DMS79 treated with DMSO at 0.1 percent for 48 hours (cell line): ENCODE measurements at regions not wholly inside any gene's neighbourhood (a gene's known extent, or its start where the extent isn't known, plus 50 kb on each side); places are given as distances from the start of the nearest gene placed in this dataset.
"Not testable (repeated sequence)": the region's sequence is repeated elsewhere in the genome, so short reads cannot be mapped to it uniquely, and the experiment has no call there.

Experiments used
- DNase-seq: peaks from one replicate; lab custom pipeline; 2025; lab: John Stamatoyannopoulos, UW

DNA sequence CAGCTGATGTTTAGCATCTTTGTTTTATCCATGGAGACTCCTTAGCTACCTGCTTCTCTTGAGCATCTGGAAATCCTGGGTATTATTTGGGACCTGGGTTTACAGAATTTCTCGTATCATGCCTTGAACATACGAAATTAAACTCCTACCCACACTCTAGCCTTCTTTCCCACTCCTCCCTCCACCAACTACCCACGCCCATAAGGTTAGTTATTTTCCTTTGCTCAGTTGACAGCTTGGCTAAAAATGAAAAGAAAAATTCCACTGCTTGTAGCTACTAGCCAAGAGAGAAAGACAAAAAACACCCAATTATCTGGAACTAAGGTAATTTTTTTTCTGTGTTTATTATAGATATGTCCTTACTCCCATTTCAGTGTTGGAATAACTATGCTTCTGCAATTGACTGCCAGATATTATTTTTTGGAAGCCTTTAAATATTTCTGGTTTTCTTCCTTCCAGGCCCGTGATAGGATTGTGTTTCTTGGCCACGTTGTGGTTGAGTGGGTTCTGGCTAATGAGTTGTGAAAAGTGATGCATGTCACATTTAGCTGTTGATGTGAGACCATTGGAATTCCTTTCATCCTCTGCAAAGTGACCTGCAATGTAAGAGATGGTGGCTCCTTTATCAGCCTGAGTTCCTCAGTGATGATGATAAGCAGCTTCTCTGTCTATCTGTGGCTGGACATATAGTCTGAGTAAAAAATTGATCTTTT lies 308.1 kb downstream of the LRRC70 start:
- no peak for DNase-seq

DNA sequence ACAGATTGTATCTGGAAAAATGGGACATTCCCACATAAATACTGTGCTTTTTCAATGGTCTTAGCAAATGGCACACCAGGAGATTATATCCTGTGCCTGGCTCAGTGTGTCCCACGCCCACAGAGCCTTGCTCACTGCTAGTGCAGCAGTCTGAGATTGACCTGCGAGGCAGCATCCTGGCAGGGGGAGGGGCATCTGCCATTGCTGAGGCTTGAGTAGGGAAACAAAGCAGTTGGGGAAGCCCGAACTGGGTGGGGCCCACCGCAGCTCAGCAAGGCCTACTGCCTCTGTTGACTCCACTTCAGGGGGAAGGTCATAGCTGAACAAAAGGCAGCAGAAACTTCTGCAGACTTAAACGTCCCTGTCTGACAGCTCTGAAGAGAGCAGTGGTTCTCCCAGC lies 258.7 kb downstream of the LRRC70 start:
- not testable (repeated sequence) for DNase-seq

DNA sequence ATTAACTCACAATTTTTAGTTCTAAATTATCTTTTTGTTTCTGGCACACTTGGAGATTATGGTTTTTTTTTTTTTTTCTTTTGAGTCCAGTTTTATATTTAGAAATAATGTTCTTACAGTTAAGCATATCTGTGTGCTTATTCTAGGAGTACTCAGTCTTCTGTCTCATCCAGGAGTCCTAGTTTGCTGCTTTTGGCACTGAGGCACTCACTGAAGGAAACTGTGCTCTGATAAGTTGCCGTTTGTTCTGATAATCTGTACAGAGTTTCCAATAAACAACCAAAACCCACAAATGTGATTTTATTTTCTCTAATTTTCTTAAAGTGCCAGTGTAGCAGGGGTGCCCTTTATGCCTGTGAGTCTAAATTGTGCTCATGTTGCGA lies 251.0 kb downstream of the LRRC70 start:
- no peak for DNase-seq

DNA sequence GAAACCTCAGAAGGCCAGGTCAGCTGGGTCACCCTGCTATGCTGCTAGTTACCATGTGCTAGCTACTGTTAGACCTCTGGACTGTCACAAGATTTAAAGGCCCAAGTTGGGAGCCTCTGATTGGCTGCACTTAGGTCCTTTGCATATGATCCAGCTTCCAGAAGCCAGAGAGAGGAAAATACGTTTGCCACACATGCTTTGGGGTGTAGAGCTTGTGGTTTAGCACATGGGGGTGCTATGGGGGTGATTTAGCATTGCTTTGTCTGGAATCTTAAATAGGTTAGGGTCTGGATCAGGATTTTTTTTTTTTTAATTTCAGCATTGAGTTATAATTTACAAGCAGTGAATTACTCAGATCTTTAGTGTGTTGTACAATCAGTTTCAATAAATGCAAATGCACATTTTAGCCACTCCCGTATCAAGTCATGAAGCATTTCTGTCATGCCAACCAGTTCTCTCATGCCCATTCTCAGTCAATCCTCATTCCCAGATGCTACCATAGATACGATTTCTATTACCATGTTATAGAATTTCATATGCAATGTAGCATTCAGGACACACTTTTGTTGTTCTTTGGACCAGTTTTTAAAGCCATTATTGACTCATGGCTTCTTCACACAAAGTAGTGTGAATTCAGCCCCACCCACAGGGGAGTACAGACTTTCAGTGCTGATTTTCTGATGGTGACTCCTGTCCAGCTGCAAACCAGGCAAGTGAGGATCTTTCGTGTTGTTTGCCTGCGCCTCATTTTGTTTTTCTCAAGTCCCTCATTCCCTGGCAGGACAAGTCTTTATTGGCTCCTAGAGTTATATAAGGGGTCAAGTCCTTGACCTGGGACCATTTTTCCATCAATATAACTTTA lies 250.4 kb downstream of the LRRC70 start:
- DNase-seq = no peak

DNA sequence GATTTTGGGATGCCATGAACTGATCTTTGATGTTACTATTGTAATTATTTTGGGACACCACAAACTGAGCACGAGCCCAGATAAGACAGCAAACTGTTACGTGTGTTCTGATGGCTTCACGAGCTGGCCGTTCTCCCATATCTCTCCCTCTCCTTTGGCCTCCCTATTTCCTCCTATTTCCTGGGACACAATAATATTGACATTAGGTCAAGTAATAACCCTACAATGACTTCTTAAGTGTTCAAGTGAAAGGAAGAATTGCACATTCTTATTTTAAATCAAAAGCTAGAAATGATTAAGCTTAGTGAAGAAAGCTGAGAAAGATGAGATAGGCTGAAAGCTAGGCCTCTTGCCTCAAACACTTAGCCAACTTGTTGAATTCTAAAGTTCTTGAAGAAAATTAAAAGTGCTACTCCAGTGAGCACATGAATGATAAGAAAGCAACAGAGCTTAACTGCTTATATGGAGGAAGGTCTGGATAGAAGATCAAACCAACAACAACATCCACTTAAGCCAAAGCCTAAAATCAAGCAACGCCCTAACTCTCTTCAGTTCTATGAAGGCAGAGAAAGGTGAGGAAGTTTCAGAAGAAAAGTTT lies 247.1 kb downstream of the LRRC70 start:
- DNase-seq = no peak

DNA sequence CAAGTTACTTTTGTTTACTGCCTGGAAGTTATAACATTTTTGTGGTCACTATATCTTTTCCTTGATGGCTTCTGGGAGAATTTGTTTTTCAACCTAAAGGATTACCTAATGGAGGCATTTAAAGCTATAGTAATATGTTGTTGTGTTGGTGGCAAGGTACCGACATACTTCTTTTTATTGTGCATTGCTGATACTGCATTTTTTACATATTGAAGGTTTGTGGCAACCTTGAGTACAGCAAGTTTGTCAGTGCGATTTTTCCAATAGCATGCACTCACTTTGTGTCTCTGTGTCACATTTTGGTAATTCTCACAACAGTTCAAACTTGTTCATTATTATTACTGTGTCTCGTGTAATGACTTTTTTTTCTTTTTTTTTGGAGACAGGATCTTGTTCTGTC lies 246.3 kb downstream of the LRRC70 start:
- DNase-seq = no peak

DNA sequence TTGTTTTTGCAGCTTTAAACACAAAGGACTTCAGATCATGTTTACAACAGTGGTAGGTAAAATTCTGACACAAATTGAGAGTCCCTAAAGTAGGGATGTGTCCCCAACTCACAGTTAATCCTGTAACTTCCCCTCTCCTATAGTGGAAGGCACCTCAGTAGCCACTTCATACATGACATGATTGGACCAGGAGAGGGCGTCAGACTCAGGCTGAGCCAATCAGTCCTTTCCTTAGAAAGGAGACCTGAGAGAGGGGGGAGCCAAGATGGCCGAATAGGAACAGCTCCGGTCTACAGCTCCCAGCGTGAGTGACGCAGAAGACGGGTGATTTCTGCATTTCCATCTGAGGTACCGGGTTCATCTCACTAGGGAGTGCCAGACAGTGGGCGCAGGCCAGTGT lies 238.4 kb downstream of the LRRC70 start:
- DNase-seq = not testable (repeated sequence)

DNA sequence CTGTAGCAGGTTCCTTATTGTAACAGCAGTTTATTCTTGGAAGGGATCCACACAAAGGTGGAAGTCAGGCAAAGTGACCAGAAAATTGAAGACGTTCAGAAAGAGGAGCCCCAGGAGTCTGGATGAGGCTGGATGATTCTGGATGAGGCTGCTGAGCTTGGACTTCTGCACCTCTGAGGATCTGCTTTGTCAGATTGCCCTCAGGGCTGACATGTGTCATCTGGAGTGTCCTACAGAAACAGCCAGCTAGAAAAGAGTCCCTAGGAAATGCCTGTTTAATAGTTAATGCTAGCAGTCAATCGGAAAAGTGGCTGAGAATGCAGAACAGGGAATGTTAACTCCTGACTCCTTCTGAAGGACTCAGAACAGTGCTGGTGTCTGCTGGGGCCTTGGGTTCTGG lies 236.4 kb downstream of the LRRC70 start:
- no peak for DNase-seq

DNA sequence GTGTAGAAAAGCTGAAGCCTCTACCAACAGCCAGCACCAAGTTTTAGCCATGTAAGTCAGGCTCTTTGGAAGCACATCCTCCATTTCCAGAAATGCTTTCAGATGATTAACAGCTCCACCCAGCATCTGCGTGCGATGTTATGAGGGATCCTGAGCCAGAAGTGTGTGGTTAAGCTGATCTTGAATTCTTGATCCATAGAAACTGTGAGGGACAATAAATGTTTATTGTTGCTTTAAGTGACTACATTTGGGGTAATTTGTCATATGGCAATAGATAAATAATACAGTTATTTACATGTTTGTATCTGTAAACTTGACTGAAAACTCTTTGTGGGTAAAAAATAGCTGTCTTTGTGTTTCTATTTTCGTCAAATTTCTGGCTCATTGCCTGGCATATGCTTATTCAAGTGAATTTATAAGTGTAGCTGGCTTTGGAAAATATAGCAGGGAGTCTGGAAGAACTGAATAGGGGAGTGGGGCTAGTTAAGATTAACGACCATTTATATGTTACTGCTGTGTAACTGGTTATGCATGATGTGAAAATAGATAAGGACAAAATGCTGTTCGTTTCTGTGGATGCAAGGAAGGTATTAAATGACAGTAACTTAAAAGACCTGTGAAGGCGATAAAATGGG lies 234.1 kb downstream of the LRRC70 start:
- DNase-seq = peak; percentile 83

DNA sequence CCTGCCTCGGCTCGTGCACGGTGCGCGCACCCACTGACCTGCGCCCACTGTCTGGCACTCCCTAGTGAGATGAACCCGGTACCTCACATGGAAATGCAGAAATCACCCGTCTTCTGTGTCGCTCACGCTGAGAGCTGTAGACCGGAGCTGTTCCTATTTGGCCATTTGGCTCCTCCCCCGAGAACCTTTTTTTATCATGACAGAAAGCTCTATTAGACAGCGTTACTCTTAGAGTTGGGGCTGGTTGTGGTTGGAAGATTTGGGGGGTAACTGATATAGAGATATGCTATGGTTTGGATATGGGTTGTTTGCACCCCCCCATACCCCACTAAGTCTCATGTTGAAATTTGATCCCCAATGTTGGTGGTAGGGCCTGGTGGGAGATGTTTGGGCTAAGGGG lies 226.2 kb downstream of the LRRC70 start:
- DNase-seq = not testable (repeated sequence)

DNA sequence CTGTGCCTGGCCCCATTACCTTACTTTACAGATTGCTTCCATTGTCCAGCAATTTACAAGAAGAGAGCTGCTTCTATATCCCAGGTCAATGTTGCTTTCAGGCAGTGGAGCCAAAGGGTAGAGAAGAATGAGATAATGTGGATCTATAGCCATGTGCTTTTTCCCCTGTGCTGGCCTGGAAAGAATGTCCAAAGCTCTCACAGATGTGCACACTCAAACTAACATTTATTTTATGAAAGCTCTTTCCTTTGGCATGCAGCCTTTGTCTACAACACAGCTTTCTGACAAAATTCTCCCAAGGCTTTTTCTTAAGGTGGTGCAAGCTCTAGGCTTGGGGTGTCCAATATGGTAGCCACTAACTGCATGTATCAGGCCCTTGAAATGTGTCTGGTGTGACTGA lies 217.3 kb downstream of the LRRC70 start:
- DNase-seq = no peak

DNA sequence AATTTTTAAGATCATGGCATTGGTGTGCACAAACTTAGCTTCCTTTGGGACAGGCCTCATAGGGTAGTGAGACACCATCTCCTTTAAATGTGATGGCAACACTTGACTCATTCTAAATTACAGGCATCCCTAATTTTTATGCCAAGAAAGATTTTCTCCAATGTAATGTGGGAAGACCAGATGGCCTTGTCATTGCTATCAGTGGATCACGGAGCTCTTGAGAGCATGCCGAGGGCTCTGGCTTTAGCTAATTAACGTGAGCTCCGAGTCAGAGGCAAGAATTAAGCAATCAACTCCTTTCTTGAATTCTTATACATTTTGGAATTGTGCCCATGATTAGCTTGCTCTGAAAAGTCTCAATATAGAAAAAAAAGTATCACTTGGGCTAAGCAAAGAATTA lies 215.8 kb downstream of the LRRC70 start:
- no peak for DNase-seq

DNA sequence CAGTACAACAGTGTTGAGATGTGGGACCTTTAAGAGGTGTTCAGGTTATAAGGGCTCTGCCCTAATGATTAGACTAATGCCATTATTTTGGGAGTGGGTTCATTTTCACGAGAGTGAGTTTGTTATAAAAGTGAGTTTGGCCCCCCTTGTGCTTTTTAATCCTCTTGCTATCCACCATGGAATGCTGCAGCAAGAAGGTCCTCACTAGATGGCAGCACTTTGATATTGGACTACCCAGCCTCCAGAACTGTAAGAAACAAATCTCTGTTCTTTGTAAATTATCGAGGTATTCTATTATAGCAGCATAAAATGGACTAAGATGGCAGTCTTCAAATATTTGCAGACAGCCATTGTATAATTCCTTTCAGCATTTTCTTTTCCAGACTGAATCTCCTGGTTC lies 212.4 kb downstream of the LRRC70 start:
- DNase-seq = no peak

DNA sequence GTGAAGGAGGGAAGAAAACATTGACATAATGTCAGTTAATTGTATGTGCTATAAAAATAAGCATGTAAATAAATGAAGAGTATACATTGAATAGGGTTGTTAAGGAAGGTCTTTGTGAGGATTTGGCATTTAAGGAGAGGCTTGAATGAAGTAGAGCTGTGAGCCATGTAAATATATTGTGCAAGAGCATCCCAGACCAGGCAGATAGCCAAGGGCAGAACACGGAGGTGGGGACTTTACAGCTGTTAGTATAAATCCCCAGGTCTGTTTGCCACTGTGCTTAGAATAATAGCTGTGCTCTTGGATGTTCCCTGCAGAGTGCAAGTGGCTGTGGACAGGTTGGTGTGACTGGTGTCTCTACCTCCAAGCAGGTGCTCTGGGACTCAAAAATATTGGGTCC lies 211.7 kb downstream of the LRRC70 start:
- DNase-seq = peak; percentile 6

DNA sequence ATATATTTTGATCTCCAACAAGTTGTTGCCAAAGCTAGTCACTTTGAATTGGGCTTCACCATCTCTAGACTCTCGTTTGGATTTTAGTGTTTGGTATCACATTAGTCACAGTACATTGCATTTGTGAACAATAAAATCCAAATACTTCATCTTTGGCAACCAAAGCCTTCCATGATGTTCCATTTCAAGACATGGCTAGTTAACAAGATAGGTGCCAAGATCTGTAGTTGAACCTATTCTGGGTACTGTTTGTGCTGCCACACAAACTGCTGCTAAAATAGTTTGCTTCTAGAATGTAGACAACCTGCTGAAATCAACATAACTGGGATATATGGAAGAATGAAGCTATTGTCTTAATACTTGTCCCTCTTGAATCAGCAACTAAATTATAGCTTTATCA lies 207.5 kb downstream of the LRRC70 start:
- DNase-seq = peak; percentile 8

DNA sequence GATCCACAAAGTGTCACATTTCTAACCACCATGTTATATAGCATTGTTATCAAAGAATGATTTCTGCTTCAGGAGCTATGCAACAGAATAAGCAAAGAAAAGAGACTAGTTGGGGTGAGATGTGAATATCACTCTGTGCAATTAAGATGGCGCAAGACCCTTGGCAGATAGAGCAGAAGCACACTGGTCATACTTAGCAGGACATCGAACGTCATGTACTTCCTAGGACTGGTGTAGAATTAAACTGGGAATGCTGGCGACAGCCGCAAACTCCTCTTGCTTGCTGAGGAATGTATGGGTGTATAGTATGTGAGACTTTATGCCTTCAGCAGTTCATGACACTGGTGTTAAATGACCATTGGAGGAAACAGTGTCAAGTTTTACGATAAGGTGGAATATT lies 207.0 kb downstream of the LRRC70 start:
- DNase-seq = no peak

DNA sequence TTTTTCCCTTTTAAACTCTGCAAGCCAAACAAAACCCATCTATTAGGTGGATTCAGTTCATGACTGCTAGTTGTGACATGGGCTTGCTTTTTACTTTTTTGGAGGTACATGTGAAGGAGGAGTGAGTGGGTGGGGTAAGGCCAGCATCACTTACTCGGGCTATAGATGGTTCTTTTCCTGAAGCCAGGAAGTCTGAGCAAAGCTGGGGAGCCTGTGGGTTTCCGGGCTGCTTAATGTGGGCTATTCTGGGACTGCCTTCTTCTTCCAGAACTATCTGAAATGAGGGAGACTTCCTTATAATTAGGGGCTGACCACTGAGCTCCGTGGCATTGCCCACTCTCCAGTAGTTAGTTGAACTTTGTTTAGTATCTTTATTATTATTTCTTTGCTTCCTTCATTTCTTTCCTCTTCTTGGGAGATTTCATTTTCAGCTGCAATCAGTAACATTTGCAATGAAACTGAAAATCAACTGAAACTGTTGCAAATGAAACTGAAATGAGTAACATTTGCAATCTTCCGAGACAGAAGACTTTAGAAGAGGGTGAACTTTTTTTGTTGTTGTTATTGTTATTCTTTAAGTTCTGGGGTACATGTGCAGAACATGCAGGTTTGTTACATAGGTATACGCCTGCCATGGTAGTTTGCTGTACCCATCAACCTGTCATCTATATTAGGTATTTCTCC lies 204.9 kb downstream of the LRRC70 start:
- no peak for DNase-seq

DNA sequence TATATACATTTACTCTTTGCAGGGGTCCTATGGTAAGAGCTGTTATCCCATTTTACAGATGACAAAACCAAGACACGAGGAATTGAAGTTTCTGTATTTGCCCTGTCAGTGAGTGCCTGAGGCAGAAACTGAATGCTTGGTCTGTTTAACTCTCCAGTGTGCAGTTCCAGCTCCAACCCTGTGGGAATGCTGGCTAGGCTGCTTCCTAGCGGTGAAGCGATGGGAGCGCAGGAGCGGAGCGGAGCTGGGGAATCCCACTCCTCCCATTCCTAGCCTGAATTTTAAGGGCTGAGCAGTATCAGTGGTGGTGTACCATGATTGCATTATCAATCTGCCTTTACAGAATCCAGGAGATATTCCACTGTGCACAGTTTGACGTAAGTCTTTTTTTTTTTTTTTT lies 202.3 kb downstream of the LRRC70 start:
- no peak for DNase-seq

DNA sequence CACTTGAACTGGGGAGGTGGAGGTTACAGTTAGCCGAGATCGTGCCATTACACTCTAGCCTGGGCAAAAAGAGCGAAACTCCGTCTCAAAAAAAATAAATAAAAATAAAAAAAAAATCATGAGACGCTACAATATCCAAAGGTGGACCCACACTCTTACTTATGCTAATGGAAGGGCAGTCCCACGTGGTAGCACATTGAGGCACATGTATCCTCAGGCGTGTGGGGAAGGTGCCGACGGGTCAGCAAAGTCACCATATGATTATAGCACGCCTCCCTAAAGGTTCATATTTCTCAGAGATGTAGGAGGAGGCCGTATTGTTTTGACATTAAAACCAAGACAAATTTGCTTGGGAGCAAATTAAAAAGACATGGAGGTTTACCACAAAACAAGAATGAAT lies 201.6 kb downstream of the LRRC70 start:
- DNase-seq = no peak

DNA sequence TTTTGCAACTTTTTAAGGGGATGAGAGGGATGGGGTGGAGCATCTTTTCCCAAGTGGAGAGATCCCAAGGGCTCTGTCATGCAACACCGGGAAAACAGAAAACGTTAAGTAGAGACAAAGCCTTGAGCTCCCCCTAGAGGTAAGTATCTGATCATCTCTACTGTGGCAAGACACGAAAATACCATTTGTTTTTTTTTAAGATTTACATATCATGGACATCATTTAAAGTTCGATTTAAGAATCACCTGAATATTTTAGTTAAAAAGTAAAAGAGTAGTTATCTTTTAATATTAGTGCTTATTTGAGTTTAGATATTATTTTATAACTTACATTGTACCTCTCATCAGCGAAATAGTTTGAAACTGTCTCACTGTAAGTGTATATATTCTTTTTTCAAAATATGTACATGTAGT lies 200.4 kb downstream of the LRRC70 start:
- no peak for DNase-seq

DNA sequence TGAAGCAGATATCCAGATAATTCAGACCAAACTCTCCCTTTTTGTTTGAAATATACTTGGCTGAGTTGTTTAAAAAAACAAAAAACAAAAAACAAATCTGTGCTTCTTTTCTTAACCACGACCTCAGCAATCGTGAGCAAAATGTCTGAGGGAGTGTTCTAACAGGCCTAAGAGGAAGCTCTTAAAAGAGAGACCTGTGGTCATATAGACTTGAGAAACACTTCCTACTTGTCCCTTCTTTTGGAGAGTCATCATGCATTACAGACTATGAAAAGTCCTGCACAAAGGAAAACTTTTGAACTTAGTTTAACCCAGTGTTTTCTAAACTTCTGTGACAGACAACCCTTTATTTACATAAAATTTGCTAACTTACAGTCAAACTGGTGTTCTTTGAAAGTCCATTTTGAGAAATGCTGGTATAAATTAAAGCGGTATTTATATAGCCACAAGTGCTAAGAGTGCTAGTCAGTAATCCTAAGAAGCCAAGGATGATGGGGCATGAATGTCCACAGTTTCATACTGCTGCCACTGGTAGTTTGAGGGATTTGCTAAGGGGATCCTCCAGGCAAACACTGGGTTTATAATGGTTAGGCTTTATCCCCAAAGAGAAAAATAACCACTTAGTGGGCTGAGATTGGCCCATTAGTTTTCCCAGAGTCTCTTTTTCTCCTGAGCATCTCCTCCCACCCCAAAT lies 199.8 kb downstream of the LRRC70 start:
- no peak for DNase-seq
